Calu3 (cell line): ENCODE measurements at regions not wholly inside any gene's neighbourhood (a gene's known extent, or its start where the extent isn't known, plus 50 kb on each side); places are given as distances from the start of the nearest gene placed in this dataset.

Experiments
- BruUV-seq: library from RNA; stranded (reverse); fragments of 400-500 nt; replicated peaks from 2 replicates; lab custom pipeline; 2021; lab: Mats Ljungman, UMichigan
- CTCF ChIA-PET: fragments of 300-600 bp; sonication (Branson Sonifier 250); formaldehyde crosslinking; loops from one replicate; lab custom pipeline; 2022; ENCODE audit warnings: antibody characterized with exemption; lab: Charles Lee
- DNase-seq: peaks from one replicate; pipeline ENCODE4 v3.0.0; 2022
- H3K27ac Mint-ChIP-seq: one replicate; pipeline ENCODE4 v1.8.0; 2022; ENCODE audit warnings: mixed read lengths; ENCODE audit not compliant: unreplicated experiment
- H3K27me3 Mint-ChIP-seq: one replicate; pipeline ENCODE4 v1.8.0; 2022; ENCODE audit warnings: mixed read lengths; ENCODE audit not compliant: unreplicated experiment
- H3K36me3 Mint-ChIP-seq: one replicate; pipeline ENCODE4 v1.8.0; 2022; ENCODE audit warnings: mild to moderate bottlenecking, moderate library complexity, mixed read lengths; ENCODE audit not compliant: insufficient read depth, unreplicated experiment
- H3K4me1 Mint-ChIP-seq: one replicate; pipeline ENCODE4 v1.8.0; 2022; ENCODE audit warnings: mild to moderate bottlenecking, low read depth, mixed read lengths; ENCODE audit not compliant: unreplicated experiment
- H3K4me3 Mint-ChIP-seq: one replicate; pipeline ENCODE4 v1.8.0; 2022; ENCODE audit warnings: mild to moderate bottlenecking, low read depth, moderate library complexity, mixed read lengths; ENCODE audit not compliant: unreplicated experiment
- H3K9me3 Mint-ChIP-seq: one replicate; pipeline ENCODE4 v1.8.0; 2022; ENCODE audit warnings: low read depth, mixed read lengths; ENCODE audit not compliant: unreplicated experiment
- CTCF ChIP-seq: fragments of 200-600 bp; IDR thresholded peaks from one replicate; pipeline ENCODE4 v1.8.0; 2022; ENCODE audit warnings: antibody characterized with exemption; ENCODE audit not compliant: unreplicated experiment
- intact Hi-C: fragments of 100-400 bp; cut with micrococcal nuclease; formaldehyde crosslinking; loops from one replicate; pipeline ENCODE4 v1.10.0; 2022; ENCODE audit not compliant: unreplicated experiment

GRCh38 chr1:14324248-14324630 is 274.2 kb upstream of the KAZN start:
- Mint-ChIP-seq H3K4me3 (no peak overlapping the region), H3K27me3 (no peaks in the 10 kb centered on the region), H3K36me3 (no peaks in the 10 kb centered on the region), H3K4me1 (no peaks in the 10 kb centered on the region), H3K9me3 (peaks cover 19% of the 10 kb centered on the region), H3K27ac (no peak overlapping the region)
- no peak for TF ChIP-seq CTCF
- CTCF ChIA-PET: no interaction called here
- no TSS peak for BruUV-seq
- intact Hi-C loops: no loop called here
- no peak for DNase-seq

- Mint-ChIP-seq H3K27me3 (no peaks in the 10 kb centered on the region), H3K9me3 (peaks cover 19% of the 10 kb centered on the region), H3K27ac (no peak overlapping the region), H3K4me1 (no peaks in the 10 kb centered on the region), H3K36me3 (no peaks in the 10 kb centered on the region), H3K4me3 (no peak overlapping the region)
- intact Hi-C loops: no loop called here
- CTCF ChIA-PET: no interaction called here
- TF ChIP-seq CTCF: no peak
- no TSS peak for BruUV-seq
- DNase-seq: no peak
Observed at GRCh38 chr1:14326857-14327256, 271.6 kb upstream of the KAZN start.

- TF ChIP-seq CTCF: no peak
- intact Hi-C loops: no loop called here
- DNase-seq: no peak
- BruUV-seq: no TSS peak
- H3K9me3 Mint-ChIP-seq: peaks cover 23% of the 10 kb centered on the region
- H3K27ac Mint-ChIP-seq: no peak overlapping the region
- no peaks in the 10 kb centered on the region for H3K27me3 Mint-ChIP-seq
- H3K4me1 Mint-ChIP-seq: no peaks in the 10 kb centered on the region
- CTCF ChIA-PET: interaction anchor here (0.7 kb wide), 1 partner anchor 894 kb away, joined by 3 read pairs; no protein-coding TSS in a partner anchor
- H3K4me3 Mint-ChIP-seq: no peak overlapping the region
- no peaks in the 10 kb centered on the region for H3K36me3 Mint-ChIP-seq
Observed at GRCh38 chr1:14328685-14329084, 269.8 kb upstream of the KAZN start.

- Mint-ChIP-seq H3K27me3 (no peaks in the 10 kb centered on the region), H3K9me3 (peaks cover 17% of the 10 kb centered on the region), H3K27ac (no peak overlapping the region), H3K4me1 (no peaks in the 10 kb centered on the region), H3K4me3 (no peak overlapping the region), H3K36me3 (no peaks in the 10 kb centered on the region)
- TF ChIP-seq CTCF: no peak
- CTCF ChIA-PET: no interaction called here
- intact Hi-C loops: no loop called here
- DNase-seq: no peak
- no TSS peak for BruUV-seq
Observed at GRCh38 chr1:14332158-14332557, 266.3 kb upstream of the KAZN start.
